OCI-LY1 (cell line): ENCODE measurements at regions not wholly inside any gene's neighbourhood (a gene's known extent, or its start where the extent isn't known, plus 50 kb on each side); places are given as distances from the start of the nearest gene placed in this dataset.

Experiments used
- H2AFZ ChIP-seq: fragments of 200-600 bp; sonication (generic), shearing (Covaris generic); 2 replicates; pipeline ENCODE4 v1.6.0; 2014; ENCODE audit warnings: antibody characterized with exemption, mild to moderate bottlenecking, low read length
- H3F3A ChIP-seq: fragments of 200-600 bp; sonication (generic), shearing (Covaris generic); 2 replicates; pipeline ENCODE4 v1.6.0; 2014; ENCODE audit warnings: mild to moderate bottlenecking, antibody characterized with exemption, low read length, moderate library complexity; ENCODE audit not compliant: insufficient read depth
- H3K27ac ChIP-seq: fragments of 200-600 bp; sonication (generic); 2 replicates; pipeline ENCODE4 v1.5.1; 2014; ENCODE audit warnings: low read length, mixed run types, mild to moderate bottlenecking, low read depth; ENCODE audit not compliant: poor library complexity, severe bottlenecking
- H3K27me3 ChIP-seq: fragments of 200-600 bp; sonication (generic); 2 replicates; pipeline ENCODE4 v1.6.0; 2014; ENCODE audit warnings: antibody characterized with exemption, mild to moderate bottlenecking, low read length, moderate library complexity; ENCODE audit not compliant: insufficient read depth
- H3K36me3 ChIP-seq: fragments of 200-600 bp; sonication (generic); 2 replicates; pipeline ENCODE4 v1.6.1; 2014; ENCODE audit warnings: mild to moderate bottlenecking, antibody characterized with exemption, low read length, moderate library complexity, mixed read lengths; ENCODE audit not compliant: insufficient read depth
- H3K4me1 ChIP-seq: fragments of 200-600 bp; sonication (generic); 2 replicates; pipeline ENCODE4 v1.5.1; 2014; ENCODE audit warnings: mild to moderate bottlenecking, low read length, moderate library complexity; ENCODE audit not compliant: insufficient read depth, severe bottlenecking
- H3K4me2 ChIP-seq: fragments of 200-600 bp; sonication (generic), shearing (Covaris generic); 2 replicates; pipeline ENCODE4 v1.6.1; 2014; ENCODE audit warnings: low read length
- H3K4me3 ChIP-seq: fragments of 200-600 bp; sonication (generic); 2 replicates; pipeline ENCODE4 v1.5.1; 2014; ENCODE audit warnings: low read length, low read depth, mild to moderate bottlenecking, mixed read lengths; ENCODE audit not compliant: poor library complexity, severe bottlenecking
- H3K79me2 ChIP-seq: fragments of 200-600 bp; shearing (Covaris generic); 2 replicates; pipeline ENCODE4 v1.6.1; 2016; ENCODE audit warnings: mixed run types, low read length, mixed read lengths; ENCODE audit not compliant: insufficient read depth
- H3K9ac ChIP-seq: fragments of 200-600 bp; sonication (generic), shearing (Covaris generic); 2 replicates; pipeline ENCODE4 v1.6.1; 2014; ENCODE audit warnings: mild to moderate bottlenecking, low read length, mixed read lengths
- H3K9me2 ChIP-seq: fragments of 200-600 bp; sonication (generic), shearing (Covaris generic); 2 replicates; pipeline ENCODE4 v1.6.1; 2014; ENCODE audit warnings: low read depth, mild to moderate bottlenecking, low read length, mixed read lengths
- H3K9me3 ChIP-seq: fragments of 200-600 bp; shearing (Covaris generic); 2 replicates; pipeline ENCODE4 v1.6.1; 2014; ENCODE audit warnings: low read length, mixed read lengths
- H4K20me1 ChIP-seq: fragments of 200-600 bp; sonication (generic), shearing (Covaris generic); 2 replicates; pipeline ENCODE4 v1.6.0; 2016; ENCODE audit warnings: mild to moderate bottlenecking, low read length; ENCODE audit not compliant: insufficient read depth
- EZH2 ChIP-seq: fragments of 200-600 bp; sonication (generic), shearing (Covaris generic); IDR thresholded peaks from 2 replicates; pipeline ENCODE4 v1.8.0; 2017; ENCODE audit warnings: borderline replicate concordance, mixed run types, mild to moderate bottlenecking, antibody characterized with exemption, low read length, moderate library complexity, mixed read lengths
- TF ChIP-seq, protein P1 (sequence below): fragments of 200-600 bp; sonication (generic), shearing (Covaris generic); IDR thresholded peaks from 2 replicates; pipeline ENCODE4 v1.5.1; 2017; ENCODE audit warnings: mild to moderate bottlenecking, antibody characterized with exemption, low read length, moderate library complexity, mixed read lengths

- Histone ChIP-seq H2AFZ (no peak overlapping the region), H3F3A (no peaks in the 10 kb centered on the region), H3K9me2 (no peaks in the 10 kb centered on the region), H3K4me3 (no peak overlapping the region), H3K4me1 (no peaks in the 10 kb centered on the region), H4K20me1 (no peaks in the 10 kb centered on the region), H3K79me2 (no peaks in the 10 kb centered on the region), H3K27me3 (no peaks in the 10 kb centered on the region), H3K4me2 (no peak overlapping the region), H3K9ac (no peak overlapping the region), H3K36me3 (no peaks in the 10 kb centered on the region), H3K9me3 (no peaks in the 10 kb centered on the region), H3K27ac (no peak overlapping the region)
- TF ChIP-seq EZH2 = no peak
- TF ChIP-seq, protein P1, sequence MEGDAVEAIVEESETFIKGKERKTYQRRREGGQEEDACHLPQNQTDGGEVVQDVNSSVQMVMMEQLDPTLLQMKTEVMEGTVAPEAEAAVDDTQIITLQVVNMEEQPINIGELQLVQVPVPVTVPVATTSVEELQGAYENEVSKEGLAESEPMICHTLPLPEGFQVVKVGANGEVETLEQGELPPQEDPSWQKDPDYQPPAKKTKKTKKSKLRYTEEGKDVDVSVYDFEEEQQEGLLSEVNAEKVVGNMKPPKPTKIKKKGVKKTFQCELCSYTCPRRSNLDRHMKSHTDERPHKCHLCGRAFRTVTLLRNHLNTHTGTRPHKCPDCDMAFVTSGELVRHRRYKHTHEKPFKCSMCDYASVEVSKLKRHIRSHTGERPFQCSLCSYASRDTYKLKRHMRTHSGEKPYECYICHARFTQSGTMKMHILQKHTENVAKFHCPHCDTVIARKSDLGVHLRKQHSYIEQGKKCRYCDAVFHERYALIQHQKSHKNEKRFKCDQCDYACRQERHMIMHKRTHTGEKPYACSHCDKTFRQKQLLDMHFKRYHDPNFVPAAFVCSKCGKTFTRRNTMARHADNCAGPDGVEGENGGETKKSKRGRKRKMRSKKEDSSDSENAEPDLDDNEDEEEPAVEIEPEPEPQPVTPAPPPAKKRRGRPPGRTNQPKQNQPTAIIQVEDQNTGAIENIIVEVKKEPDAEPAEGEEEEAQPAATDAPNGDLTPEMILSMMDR = no peak
These were observed 272.9 kb downstream of the KLHL13 start for GRCh38 chrX:117843749-117844148.

- no peaks in the 10 kb centered on the region for H3K9me2 ChIP-seq
- H3K79me2 ChIP-seq = no peaks in the 10 kb centered on the region
- H2AFZ ChIP-seq = no peak overlapping the region
- no peak overlapping the region for H3K4me3 ChIP-seq
- H3K36me3 ChIP-seq = no peaks in the 10 kb centered on the region
- no peaks in the 10 kb centered on the region for H3K9me3 ChIP-seq
- H3K9ac ChIP-seq = no peak overlapping the region
- H3F3A ChIP-seq = no peaks in the 10 kb centered on the region
- TF ChIP-seq EZH2 = no peak
- TF ChIP-seq, protein P1 = no peak
- H3K4me1 ChIP-seq = no peaks in the 10 kb centered on the region
- H4K20me1 ChIP-seq = no peaks in the 10 kb centered on the region
- H3K4me2 ChIP-seq = no peak overlapping the region
- no peaks in the 10 kb centered on the region for H3K27me3 ChIP-seq
- no peak overlapping the region for H3K27ac ChIP-seq
These were observed 276.0 kb downstream of the KLHL13 start for GRCh38 chrX:117840645-117841044.

- Histone ChIP-seq H3K79me2 (no peaks in the 10 kb centered on the region), H3K4me3 (no peak overlapping the region), H2AFZ (no peak overlapping the region), H3K27me3 (no peaks in the 10 kb centered on the region), H3K36me3 (no peaks in the 10 kb centered on the region), H3K4me1 (no peaks in the 10 kb centered on the region), H3K9ac (no peak overlapping the region), H3K9me2 (no peaks in the 10 kb centered on the region), H3F3A (no peaks in the 10 kb centered on the region), H3K4me2 (no peak overlapping the region), H3K9me3 (no peaks in the 10 kb centered on the region), H4K20me1 (no peaks in the 10 kb centered on the region), H3K27ac (no peak overlapping the region)
- TF ChIP-seq EZH2 = no peak
- TF ChIP-seq, protein P1 = peak; percentile 6; the same call in 1 of the 2 replicates
These were observed 277.1 kb downstream of the KLHL13 start for GRCh38 chrX:117839544-117839943.
